NCI-H82 treated with DMSO at 0.1 percent for 48 hours (cell line): ENCODE measurements at regions not wholly inside any gene's neighbourhood (a gene's known extent, or its start where the extent isn't known, plus 50 kb on each side); places are given as distances from the start of the nearest gene placed in this dataset.

Source experiments
- DNase-seq: peaks from one replicate; lab custom pipeline; 2025; ENCODE audit not compliant: unreplicated experiment; lab: John Stamatoyannopoulos, UW

DNA sequence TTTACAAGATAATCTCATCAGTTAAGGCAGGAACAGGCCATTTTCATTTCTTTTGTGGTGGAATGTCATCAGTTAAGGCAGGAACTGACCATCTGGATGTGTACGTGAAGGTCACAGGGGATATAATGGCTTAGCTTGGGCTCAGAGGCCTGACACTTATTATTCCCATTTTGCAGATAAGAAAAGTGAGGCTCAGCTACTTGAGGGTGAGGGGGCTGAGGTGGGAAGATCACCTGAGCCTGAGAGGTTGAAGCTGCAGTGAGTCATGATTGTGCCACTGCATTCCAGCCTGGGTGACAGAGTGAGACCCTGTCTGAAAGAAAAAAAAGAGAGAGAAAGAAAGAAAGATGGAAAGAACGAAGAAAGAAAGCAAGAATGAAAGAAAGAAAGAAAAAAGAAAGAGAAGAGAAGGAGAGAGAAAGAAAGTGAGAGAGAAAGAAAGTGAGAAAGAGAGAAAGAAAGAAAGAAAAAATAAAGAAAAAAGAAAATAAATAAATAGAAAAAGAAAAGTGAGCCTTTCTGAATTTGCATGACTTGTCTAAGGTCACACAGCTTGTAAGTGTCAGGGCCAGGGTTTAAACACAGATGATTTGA is 142.0 kb downstream of the TMEM30B start:
- no peak for DNase-seq

DNA sequence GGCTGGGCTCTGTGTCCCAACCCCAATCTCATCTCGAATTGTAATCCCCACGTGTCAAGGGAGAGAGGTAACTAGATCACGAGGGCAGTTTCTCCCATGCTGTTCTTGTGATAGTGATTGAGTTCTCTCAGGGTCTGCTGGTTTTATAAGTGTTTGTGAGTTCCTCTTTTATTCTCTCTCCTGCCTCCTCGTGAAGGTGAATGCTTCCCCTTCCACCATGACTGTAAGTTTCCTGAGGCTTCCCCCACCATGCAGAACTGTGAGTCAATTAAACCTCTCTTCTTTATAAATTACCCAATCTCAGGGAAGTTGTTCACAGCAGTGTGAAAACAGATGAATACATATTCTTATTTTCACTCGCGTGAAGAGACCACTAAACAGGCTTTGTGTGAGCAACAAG is 148.2 kb downstream of the TMEM30B start:
- no peak for DNase-seq

DNA sequence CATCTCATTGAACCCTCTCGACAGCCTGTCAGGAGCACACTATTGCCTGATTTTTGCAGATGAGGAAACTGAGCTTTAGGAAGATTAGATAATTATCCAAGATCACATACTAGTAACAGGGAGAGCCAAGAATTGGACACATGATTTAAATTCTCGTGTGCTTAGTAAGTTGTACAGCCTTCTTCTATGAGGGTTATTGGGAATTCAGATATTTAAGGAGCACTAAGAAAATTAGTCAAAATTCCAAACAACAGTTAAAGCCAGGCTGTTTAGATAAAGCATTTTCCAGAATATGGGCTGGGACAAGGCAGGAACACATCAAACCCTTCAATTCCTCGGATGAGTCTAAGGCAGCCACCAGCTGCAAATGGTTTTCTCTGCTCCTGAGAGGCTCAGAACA is 148.8 kb downstream of the TMEM30B start:
- no peak for DNase-seq

DNA sequence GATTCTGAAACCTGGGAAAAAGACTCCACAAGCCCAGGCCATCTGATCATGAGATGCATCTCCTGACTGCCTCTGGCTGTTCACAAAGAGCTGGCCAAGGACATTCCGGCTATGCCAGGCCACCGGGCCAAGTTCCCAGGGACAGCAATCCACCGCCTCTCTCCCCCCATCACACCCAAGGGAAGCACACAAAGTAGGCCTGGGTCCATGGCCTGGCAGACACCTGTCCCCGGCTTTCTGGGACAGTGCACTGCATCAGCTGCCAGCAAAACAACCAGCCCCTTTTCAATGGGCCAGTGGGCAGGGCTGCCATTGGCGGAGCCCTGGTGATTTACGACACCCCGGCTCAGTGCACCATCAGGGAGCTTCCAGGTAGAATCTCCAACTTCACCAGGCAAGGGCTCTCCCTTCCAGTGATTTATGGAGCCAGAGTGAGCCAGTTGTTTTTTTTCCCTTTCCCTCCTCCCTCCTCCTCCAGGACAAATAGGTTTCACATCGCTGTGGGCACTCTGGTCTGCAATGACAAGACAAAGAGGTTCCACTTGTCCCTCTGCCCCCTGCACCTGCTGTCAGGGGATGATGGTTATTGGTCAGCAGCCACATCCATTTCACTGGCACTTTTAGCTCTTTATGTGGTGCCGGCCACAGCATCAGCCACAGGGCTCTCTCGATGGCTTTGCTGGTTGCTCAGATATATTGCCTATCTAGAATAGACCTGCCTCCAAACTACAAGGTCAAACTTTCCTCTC is 149.6 kb downstream of the SLC38A6 start:
- DNase-seq: no peak

DNA sequence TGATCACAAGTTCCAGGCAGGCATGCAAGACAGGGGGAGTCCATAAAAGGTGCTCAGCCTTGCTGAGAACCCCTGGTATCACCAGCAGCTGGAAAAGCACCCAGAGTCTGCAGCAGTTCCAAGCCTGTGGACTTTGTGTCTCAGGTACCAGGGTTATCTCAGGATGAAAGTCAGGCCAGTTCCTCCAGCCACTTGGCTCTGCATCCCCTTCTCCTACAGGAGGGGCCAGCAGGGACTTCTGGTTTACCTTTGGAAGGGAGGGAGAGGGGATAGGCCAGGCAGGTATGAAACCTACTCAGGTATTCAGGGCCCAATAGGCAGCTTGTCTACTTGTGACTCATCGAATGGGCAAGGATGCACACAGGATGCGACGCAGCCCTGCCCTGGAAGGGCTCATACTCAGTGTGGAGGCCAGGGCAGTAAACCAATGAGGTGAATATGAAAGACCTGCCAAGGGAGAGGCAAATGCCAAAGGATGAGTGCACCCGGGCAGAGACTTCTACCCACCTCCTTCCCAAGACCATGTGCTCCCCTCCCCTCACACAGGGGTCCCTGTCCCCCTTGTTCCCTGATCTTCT is 148.2 kb downstream of the SLC38A6 start:
- no peak for DNase-seq

DNA sequence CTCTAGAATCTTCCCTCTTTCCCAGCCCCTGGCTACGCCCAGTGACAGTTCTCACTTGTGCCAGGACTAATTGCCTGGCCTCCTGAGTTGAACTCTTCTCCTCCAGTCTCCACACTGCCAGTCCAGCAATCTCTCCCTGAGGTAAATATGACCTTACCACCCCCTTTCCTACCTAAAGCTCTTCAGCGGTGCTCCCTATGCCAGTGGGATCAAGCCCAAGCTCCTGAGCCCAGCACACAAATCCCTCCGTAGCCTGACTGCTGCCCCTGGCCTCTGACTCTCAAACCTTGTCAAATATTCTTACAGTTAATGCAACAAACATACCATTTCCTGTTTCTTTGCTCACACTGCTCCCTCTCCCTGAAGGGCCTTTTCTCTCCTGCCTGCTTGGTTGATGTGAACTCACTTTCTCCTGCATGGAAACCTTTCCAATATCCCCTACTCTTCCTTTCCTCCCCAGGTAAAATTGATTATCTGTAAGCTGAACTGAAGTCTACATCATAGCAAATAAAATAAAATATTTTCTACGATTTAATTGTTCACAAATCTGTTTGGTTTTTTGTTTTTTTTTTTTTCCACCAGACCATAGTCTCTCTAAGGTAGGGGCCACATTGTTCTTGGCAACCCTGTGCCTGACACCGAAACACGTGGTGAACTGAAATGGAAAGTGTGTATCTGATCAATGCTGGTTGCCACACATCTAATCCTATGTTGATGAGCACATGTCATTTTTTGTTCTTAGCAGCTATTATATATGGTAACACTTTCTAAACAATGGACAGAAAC is 147.5 kb downstream of the SLC38A6 start:
- DNase-seq: no peak

DNA sequence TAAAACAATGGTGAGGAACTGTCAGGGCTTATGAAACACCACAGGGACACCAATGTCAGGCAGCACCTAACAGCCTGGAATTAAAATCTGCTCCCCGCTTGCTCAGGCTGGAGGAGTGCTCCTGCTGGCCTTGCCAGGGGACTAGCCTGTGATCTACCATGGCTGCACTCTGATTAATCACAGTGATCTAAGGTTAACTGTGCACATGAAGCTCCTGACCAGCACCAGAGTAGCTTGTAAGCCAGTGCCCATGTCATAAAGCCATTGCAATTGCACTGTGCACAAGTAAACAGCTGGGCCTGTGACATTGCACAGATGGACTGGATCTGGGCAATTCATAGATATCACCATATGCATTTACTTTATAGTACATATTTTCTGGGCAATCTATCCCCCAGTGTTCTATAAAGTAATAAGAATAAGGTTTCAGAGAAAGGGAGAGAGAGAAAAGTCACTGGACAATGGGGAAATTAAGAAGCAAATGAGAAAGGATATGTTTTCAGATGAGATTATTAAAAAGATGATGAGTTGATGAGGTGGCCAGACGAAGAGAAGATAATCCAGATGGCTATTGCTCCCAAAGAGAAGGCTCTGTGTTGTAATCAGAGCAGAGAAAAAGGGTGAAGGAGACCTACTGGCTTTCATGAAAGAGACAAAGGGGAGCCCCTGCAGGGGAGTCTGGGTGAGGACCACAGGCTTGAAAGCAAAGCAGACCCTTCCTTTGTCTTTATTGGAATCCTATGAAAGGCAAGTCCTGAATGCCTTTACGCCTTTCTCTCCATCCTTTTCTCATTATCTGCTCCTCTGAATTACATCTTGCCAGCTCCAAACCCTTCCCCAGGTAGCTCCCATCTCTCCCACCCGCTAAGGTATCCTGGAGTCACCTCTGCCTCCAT is 145.8 kb downstream of the SLC38A6 start:
- no peak for DNase-seq

DNA sequence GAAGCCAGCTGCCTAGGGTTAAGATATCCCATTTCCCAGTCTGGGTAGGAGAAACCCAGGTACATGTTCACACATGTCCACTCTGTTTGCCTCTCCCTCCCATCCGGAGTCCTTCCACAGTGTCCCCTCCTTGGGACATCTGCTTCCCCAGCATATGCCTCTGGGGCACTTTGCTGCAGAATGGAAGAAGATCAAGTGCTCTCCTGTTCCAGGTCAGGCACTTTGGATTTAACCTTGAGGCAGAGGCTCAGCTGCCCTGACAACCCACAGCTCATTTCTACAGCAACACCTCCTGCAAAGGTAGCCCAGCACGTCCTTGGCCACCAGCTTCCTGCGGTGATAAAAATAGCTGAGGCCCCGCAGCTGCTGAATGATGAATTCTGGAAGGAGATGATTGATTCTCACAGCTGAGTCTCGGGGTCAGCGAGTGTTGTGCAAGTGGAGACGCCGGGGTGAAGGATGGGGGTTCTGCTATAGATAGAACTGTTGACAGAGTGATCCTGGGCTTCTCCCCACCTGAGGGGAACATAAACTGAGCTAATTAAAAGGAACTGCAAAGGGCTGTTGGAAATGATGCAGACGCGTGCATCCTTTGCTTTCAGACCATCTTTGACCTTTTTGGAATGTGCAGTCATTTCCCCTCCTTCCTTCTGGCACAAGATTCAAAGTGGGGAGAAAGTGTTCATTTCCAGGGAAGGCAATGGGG is 145.0 kb downstream of the SLC38A6 start:
- no peak for DNase-seq

DNA sequence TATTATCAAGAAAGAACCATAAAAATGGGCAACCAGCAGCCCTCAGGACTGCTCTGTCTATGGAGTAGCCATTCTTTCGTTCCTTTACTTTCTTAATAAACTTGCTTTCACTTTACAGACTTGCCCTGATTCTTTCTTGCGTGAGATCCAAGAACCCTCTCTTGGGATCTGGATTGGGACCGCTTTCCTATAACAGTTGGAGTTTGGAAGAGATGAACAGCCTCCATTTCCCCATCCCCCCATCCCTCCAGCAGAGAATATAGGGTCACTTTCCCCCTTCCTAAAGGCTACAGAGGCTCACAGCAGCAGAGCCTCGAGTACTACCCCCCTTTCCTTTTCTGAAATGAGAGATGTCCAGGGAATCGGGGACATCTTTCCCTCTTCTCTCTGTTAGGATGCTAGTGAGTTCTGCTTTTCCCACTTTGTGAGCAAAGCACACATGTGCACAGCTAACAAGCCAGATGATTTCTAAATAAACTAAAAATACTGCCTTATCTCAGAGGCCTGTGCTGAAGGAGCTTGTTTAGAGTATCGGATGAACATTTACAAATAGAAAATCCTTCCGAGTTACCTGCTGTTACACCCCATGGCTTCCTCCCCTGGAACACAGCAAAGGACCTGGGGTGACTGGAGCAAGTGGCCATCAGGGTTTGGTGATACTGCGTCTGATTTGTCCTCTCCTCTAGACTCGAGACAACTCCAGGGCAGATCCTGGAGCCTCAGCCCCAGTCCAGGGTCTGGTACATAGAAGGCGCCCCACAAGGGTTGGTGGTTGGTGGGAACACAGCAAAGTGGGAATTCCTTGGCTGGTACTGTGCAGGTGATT is 144.2 kb downstream of the SLC38A6 start:
- no peak for DNase-seq

DNA sequence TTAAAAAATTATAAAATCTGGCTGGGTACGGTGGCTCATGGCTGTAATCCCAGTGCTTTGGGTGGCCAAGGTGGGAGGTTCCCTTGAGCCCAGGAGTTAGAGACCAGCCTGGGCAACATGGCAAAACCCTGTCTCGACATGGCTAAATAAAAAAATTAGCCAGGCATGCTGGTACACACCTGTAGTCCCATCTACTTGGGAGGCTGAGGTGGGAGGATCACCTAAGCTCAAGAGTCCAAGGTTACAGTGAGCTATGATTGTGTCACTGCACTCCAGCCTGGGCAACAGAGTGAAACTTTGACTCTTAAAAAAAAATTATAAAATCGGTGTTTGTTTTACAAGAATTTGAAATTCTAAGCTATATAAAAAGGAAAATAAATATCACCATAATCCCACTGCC is 141.8 kb downstream of the SLC38A6 start:
- DNase-seq: no peak

DNA sequence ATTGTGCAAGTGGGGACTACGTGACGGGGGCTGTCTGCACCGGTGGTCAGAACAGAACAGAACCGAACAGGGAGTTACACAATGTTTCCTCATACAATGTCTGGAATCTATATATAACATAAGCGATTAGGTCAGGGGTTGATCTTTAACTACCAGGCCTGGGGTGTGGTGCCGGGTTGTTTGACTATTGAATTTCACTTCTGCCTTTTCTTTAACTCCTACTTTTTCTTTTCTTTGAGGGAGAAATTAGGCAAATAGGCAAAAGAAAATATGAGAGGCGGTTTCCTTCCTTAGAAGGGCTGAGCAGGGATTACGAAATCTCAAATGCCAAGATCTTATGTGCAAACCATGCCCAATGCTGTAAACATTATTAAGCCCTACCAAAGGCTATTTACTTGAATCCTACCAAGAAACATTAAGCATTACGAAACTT is 140.3 kb downstream of the SLC38A6 start:
- DNase-seq: no peak

DNA sequence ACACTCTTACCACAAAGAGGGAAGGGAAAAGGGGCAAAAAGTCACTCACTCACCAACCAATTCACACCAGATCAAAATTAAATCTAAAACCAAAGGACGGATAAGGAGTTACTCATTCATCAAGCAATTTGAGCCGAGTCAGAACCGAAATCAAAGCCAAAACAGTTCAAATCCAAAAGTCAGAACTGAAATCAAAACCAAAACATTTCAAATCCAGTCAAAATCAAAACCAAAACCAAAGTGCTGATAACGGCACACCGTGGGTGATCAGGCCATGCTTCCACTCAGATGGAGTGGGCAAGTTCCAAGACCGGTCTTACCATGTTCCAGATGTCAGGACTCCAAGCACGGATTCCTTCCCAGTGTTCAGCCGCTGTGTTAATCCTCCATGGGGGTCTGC is 139.5 kb downstream of the SLC38A6 start:
- DNase-seq: no peak

DNA sequence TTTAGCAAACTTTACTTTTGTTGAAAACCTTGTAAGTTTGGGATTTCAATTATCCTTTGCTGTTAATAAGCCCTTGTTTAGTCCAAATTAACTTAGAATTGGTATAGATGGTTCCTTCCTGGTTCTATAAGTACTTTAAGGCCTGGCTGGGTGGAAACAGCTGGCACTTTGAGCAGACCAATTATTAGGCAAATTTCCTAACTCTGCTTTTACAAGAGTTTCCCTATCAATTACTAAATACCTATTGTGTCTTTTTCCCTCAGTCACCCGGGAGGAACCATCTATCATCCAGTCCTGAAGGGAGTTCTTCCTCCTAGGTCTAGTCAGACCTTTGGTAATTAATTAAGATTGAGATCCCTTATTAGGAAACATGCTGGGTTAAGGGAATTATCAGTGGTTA is 138.0 kb downstream of the SLC38A6 start:
- DNase-seq: no peak

DNA sequence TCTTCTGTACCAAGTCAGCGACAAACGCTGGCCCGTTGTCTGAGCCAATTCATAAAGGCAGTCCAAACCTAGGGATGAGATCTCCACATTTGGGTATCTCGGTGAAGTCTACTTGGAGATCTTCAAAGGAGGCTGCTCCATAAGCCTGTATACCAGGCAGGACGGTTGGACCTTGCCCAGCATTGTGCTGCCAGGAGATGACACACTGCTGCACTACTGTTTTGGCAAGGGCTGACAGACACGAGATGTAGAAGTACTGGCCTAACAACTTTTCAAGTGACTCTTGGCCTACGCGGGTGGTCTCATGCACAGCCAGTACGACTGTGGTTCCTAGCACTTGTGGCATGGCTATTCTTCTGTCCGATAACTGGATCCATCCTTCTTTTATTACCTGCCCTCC is 135.3 kb downstream of the SLC38A6 start:
- DNase-seq: no peak

DNA sequence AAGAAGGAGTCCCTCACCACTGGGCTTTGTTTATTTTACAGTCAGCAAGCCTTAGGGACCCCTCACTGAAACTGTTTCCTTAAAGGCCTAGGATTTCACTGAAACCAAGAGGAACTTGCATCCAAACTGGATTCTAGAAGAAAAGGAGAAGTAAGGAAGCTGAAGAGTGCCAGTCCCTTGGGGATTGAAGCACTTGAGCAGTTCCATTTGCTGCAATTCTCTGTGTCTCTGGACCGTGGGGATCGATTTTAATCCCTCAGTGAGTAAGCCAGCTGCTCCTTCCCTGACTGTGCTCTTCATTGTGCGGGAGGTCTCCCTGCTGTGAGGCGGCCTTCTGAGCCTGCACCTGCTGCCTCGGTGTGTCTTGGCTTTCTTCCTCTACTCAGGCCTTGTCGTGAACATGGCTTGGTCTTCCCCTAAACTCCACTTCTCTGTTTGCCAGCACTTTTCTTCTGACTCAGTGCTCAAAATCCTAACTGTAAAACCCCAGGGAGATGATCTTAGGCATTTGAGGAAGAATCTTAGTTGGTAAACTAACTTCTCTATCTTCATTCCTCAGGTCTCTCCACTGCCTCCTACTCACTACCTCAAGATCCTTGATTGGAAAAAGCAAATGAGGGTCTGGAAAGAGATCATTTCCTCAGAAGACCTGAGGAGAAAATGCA is 132.6 kb downstream of the SLC38A6 start:
- peak; percentile 44 for DNase-seq

DNA sequence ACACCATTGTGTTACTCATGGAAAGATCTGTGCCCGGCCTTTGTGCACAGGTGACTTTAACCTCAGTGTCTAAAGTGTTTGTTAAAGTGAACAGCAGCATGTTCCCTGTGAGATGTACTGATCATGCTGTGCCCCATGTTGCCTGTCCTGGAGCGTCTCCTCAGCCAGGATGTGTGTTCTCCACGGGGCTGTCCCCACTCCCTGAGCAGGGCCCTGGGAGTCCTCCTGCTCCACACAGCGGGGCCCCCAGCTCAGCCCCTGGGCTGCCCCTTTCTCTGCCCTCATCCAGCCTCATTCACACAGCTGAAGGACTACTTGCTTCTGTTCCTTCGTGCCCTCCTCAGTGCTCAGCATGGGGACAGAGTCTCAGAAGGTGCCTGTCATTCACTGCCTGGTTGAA is 131.5 kb downstream of the SLC38A6 start:
- DNase-seq: no peak

DNA sequence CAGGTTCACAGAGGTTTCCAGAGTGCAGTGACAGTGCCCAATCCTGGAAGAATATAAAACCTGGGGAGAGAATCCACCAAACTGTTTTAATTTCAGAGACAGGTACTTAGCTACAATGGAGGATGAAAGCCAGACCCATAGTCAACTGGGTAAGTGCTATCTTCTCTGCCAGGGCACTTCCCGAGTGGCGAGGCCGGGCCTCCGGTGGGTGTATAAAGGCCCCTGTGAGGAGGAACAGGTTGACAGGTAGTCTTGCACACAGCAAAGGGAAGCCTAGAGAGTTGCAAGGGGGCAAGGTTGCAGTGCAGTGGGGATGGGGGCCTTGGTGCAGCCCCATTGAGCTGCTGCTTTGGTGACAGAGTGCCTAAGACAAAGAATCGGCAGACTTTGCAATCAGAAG is 130.7 kb downstream of the SLC38A6 start:
- DNase-seq: no peak

DNA sequence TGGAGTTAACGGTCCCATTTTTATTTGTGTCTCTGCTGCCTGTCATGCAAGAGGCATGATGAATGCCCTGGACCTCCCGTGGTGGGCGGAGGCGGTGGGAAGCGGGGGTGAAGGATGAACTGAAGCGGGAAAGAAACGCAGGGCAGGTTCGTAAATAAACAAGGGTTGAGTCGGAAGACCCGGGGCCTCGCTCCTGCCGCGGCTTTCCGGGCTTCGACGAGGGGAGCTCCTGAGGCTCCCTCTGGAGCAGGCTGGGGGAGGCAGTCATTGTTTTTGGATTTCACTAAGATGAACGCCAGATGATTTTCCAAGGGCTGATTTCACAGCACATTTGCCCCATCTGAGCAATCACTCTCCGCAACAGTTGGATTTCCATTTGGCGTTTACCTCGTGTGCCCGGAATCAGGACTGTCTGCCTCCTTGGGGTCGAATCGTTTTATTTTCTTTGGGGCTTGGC is 130.2 kb downstream of the SLC38A6 start:
- DNase-seq: no peak
